HG03175 (cell line): ENCODE measurements at regions not wholly inside any gene's neighbourhood (a gene's known extent, or its start where the extent isn't known, plus 50 kb on each side); places are given as distances from the start of the nearest gene placed in this dataset.

Source experiments
- ATAC-seq: cut with Tn5 transposase; IDR thresholded peaks from one replicate; pipeline ENCODE4 v1.9.1; 2021; ENCODE audit warnings: mild to moderate bottlenecking, moderate library complexity; ENCODE audit not compliant: unreplicated experiment

- ATAC-seq: no peak
These were observed 473.4 kb downstream of the METTL15 start for GRCh38 chr11:28581286-28582242.

- ATAC-seq: no peak
These were observed 463.2 kb downstream of the METTL15 start for GRCh38 chr11:28571371-28571770.

- no peak for ATAC-seq
These were observed 460.9 kb downstream of the METTL15 start for GRCh38 chr11:28569106-28569505.

- no peak for ATAC-seq
These were observed 458.3 kb downstream of the METTL15 start for GRCh38 chr11:28566339-28567089.

GRCh38 chr11:28559492-28559891 is 451.3 kb downstream of the METTL15 start:
- no peak for ATAC-seq

- ATAC-seq: no peak
These were observed 439.1 kb downstream of the METTL15 start for GRCh38 chr11:28547321-28547741.

GRCh38 chr11:28545536-28545935 is 437.3 kb downstream of the METTL15 start:
- no peak for ATAC-seq

GRCh38 chr11:28542561-28542960 is 434.4 kb downstream of the METTL15 start:
- no peak for ATAC-seq

- no peak for ATAC-seq
These were observed 431.2 kb downstream of the METTL15 start for GRCh38 chr11:28539239-28540030.

- no peak for ATAC-seq
These were observed 429.6 kb downstream of the METTL15 start for GRCh38 chr11:28537822-28538221.

GRCh38 chr11:28536504-28537267 is 428.5 kb downstream of the METTL15 start:
- ATAC-seq: no peak

GRCh38 chr11:28535677-28536076 is 427.5 kb downstream of the METTL15 start:
- no peak for ATAC-seq

GRCh38 chr11:28529540-28530410 is 421.6 kb downstream of the METTL15 start:
- ATAC-seq: no peak

GRCh38 chr11:28529046-28529445 is 420.9 kb downstream of the METTL15 start:
- ATAC-seq: no peak

- ATAC-seq: no peak
These were observed 420.0 kb downstream of the METTL15 start for GRCh38 chr11:28528217-28528616.

GRCh38 chr11:28526406-28526751 is 418.2 kb downstream of the METTL15 start:
- ATAC-seq: no peak

GRCh38 chr11:28525636-28526405 is 417.6 kb downstream of the METTL15 start:
- ATAC-seq: no peak

GRCh38 chr11:28524098-28524497 is 415.9 kb downstream of the METTL15 start:
- no peak for ATAC-seq

- no peak for ATAC-seq
These were observed 412.9 kb downstream of the METTL15 start for GRCh38 chr11:28521075-28521474.
